Jurkat, Clone E6-1 (cell line): ENCODE measurements at regions not wholly inside any gene's neighbourhood (a gene's known extent, or its start where the extent isn't known, plus 50 kb on each side); places are given as distances from the start of the nearest gene placed in this dataset.

ENCODE experiments used
- DNase-seq: peaks from one replicate; pipeline ENCODE4 v3.0.0-alpha.2; 2011; ENCODE audit warnings: low read depth, low spot score
- H3K4me3 ChIP-seq: 2 replicates; pipeline ENCODE4 v1.5.1; 2011; ENCODE audit warnings: mild to moderate bottlenecking, low read length, control low read depth, moderate library complexity

DNA sequence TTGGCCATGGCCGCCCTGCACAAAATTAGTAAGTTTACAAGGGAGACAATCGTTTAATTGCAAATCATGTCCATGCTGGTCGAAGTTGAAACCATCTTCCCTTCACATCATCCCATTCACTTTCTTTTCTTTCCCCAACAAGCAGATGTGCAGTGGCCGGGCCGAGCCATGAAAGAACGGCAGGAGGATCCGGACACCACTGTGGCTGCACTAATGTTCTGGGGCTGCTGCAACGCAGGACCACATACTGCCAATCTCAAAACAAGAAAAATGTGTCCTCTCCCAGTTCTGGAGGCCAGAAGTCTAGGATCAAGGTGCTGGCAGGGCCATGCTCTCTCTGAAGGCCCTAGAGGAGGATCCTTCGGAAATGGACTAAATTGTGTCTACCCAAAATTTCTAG, 227.4 kb upstream of the MYT1L start:
- no peak for DNase-seq
- no peak overlapping the region for H3K4me3 ChIP-seq

DNA sequence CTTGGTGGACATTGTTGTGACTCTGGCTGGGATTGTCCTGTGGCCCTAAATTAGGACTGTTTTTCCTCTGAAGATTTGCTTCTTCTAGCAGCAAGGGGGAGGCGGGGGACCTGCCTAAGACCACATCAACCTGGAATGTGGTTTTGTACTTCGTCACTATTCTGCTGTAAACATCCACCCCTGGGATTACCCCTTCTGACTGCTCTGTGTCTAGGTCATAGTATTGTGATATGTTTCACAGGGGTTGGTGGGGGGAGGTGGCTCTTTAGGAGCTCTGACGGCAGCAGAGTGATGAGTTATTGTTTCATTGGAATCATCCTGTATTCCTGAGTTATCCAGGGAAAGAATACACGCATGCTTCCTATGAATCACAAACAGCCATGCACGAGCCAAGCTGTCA, 226.4 kb upstream of the MYT1L start:
- H3K4me3 ChIP-seq: no peak overlapping the region
- DNase-seq: no peak

DNA sequence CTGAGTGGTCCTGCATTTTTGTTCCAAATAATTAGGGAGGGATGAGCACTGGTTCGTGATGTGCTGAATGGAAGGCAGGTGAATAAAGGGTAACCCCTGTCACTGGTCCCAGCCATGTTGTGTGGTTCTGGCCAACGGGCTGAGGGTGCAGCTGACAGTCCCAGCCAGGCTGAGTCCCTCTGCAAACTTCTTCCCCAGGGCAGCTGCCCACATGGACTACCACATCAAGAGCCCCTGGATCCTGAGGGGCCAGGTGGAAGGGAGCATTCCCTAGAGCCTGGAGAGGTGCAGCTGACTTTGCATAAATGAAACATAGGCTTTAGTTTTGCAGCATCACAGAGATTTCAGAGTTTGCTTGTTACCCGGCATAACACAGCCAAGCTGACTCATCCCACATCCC, 219.8 kb upstream of the MYT1L start:
- H3K4me3 ChIP-seq: no peak overlapping the region
- DNase-seq: no peak

DNA sequence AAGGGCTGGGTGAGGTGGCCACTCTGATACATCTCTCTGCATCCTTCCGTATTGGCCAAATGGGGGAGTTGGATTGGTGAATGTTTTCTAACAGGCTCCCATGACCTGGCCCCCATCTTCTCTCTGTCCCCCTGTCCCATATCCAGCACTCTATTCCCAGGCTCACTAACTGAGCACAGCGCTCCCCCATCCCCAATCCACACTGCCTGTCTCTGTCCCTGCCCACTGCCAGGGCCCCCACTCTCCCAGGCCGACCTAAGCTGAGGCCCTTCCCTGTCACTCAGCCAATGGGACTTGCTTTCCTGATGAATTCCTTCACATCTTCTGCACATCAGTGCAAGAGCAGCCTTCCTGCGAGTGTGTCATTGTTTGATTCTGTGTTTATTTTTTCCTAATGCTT, 216.8 kb upstream of the MYT1L start:
- no peak overlapping the region for H3K4me3 ChIP-seq
- no peak for DNase-seq

DNA sequence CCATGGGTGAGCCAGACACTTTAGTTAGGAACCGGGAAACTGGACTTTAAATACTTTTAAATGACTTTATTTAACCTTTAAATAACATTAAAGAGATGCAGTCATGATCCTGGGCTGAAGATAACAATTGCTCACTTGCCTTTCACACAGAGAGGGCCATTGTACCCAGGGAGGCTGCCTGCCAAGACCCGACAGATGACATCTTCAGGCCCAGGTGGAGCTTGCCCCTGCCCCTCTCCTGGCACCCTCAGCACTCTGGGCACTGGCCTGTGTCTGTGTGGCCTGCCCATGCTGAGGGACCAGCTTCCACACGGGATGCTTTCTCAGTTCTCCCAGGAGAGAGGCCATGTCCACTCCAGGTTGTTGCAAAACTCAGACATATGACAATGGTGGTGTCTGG, 216.4 kb upstream of the MYT1L start:
- H3K4me3 ChIP-seq: no peak overlapping the region
- no peak for DNase-seq

DNA sequence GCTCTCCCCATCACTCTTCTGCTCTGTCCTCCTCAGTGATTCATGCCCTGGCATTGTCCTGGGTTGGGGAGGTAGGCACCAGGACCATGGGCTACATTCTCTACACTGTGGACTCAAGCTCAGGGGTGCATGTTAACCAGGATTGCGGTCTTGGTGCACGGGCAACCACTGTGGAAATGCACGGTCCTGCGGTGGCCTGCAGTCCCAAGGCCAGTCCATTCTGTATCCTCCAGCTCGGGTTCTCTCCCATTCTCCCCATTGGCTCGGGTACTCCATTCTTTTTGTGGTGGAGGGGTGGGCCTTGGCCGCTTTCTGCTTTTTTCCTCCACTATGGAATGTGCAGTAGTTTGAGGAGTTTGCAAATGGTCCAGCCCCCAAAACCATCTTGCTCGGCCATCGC, 215.0 kb upstream of the MYT1L start:
- H3K4me3 ChIP-seq: no peak overlapping the region
- DNase-seq: no peak

DNA sequence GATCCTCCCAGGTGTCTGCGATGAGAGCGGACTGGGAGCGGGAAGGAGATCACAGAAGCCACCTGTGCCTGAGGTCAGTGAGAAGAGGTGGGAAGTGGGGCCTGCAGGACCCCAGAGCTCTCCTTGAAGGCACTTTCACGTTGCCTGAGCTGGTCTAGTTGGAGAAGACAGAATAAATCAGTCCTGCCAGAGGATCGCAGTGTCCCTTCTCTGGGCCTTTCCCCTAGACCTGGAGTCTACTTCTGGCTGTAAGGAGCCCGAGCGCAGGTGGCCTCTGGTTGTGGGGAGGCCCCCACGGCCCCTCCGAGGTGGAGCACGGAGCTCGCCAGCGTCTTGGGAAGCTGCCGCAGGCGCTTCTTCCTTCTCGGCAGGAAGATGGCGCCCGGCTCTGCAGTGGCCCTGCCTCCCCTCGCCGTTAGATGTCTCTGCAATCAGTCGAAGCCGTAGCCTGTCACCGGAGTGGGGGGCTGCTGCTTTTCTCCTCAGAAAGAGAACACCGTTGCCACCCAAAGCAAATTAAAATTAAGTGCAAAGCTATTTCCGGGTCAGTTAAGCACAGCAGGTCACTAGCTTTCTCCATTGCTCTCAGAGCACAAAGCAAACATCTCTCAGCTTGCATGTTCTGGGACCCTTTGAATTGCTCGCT, 212.0 kb upstream of the MYT1L start:
- no peak overlapping the region for H3K4me3 ChIP-seq
- no peak for DNase-seq

DNA sequence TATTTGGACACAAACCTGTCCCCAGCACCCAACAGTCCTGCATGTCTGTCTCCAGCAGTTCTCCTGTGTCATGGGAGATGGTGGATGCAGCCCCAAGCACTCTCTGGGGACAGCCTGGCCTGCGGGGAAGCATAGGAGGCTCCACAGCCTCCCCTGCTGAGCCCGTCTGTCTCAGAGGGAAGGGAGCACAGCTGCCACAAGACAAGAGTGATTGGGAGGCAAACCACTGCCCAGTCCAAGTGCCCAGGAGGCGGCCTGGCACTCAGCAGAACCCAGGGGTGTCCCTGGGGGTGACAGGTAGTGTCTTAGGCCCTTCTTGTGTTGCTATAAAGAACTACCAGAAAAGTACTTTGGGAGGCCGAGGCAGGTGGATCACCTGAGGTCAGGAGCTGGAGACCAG, 211.2 kb upstream of the MYT1L start:
- H3K4me3 ChIP-seq: no peak overlapping the region

DNA sequence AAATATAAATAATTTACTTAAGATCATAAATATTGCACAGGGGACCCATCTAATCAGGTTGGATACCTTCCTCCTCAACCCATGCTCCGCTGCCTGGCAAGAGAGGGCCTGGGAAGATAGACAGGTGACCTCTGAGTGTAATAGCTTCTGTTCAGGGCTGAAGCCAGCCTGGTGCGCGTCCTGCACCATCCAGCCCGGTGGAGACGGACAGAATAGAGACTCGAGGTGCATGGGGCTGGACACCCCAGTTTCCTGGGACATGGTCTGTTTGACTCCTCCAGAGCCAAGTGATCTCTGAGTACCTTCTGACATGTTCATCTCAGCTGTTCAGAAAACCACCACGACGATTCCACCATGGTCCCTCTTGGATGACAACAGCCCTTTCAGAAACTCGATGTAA, 209.3 kb upstream of the MYT1L start:
- H3K4me3 ChIP-seq: no peak overlapping the region
- DNase-seq: no peak

More for the DNA sequence above, 211.2 kb upstream of the MYT1L start:
- DNase-seq: no peak

DNA sequence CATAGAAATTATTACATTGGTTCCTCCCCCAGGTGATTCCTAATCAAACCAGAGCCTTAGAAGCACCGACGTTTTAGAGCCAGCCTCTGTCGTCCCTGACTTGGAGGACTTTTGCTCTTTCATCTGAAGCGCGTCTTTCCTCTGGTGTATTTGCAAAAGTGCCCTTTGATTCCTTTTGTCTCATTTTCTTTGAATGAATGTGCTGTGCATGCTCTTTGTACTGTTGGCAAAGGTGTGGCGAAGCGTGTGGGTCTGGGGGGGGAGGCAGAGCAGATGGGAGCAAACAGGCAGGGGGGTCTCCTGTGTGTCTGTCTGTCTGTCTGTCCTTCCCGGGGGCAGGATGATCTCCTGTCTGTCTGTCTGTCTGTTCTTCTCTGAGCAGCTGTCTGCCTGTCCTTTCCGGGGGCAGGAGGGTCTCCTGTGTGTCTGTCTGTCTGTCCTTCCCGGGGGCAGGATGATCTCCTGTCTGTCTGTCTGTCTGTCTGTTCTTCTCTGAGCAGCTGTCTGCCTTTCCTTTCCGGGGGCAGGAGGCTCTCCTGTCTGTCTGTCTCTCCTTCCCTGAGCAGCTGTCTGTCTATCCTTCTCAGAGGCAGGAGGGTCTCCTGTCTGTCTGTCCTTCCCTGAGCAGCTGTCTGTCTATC, 205.5 kb upstream of the MYT1L start:
- no peak for DNase-seq
- H3K4me3 ChIP-seq: no peak overlapping the region

DNA sequence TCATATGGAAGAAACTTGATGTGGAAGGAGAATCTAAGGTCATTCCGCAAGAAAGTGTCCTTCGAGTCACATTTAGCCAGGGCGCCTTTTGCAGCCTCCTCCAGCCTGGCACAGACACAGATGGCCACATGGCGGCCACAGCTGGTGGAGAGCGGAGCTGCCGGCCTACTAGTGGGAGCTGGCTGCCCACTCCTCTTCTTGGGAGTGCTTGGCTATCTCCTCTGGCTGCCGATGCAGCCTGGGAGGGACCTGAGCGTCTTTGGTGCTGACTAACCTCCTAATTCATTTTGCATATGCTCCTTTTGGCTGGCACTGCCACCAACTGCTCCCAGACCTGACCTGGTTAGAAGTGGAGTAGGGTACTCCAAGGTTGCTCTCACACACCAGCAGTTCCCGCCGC, 199.3 kb upstream of the MYT1L start:
- H3K4me3 ChIP-seq: no peak overlapping the region
- DNase-seq: no peak

DNA sequence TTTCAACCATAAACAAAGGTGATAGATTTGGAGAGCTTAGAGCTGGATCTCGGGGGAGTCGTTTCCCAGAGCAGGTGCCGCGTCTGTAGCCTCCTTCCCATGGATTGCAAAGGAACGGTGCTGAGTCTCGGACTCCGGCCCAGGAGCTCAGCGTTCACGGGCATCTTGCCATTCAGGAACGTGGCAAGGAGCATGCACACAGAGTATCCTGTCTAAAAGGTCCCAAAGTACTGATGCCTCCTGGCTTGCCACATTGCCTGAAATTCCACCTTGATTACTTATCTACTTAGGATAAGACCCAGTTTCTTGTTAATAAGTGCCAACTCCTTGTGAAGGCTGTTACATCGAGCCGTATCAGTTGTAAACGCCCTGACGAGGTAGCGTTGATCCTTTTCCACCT, 197.8 kb upstream of the MYT1L start:
- DNase-seq: no peak
- H3K4me3 ChIP-seq: no peak overlapping the region

DNA sequence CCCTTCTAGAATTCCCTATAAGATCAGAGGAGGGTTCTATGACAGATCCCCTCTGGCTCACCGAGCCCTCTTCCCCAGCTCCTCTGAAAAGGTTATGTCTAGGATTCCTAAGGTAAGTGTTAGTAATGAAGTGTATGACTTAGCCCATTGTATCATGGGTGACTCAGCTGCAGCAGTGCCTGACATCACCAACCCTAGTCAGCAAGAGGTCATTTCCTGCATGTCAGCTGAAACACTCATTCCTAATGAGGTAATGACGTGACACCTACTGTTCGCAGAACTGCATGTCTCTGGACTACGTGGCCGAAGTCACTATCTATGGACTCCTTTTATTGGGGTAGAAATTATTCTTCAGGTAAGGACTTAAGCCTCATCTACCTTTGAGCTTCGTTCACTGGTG, 196.1 kb upstream of the MYT1L start:
- no peak for DNase-seq
- no peak overlapping the region for H3K4me3 ChIP-seq

DNA sequence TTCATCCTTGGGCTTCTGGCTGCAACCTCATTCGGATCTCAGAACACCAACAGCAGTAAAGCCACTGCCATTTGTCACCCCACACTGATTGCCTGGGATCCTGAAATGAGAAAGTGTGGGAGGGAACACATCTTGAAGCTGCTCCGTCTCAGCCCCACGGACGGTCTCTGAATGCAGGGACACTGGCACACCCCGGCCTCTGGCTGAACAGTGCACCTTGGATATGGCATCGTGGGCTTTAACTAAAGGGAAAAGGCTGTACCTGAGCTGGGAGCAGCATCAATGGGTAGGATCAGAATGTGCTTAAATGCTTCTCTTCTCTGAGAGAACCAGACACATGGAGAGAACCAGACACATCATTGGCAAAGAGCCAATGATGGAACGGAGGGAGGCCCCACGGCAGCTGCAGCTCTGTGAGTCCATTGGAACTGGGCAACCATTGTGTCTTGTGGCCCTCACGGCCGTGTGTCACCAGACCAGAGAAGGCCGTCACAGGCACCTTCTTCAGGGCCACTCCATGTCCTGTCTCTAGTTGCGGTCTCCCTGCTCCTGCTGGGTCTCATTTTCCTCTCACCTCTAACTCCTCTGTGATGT, 193.4 kb upstream of the MYT1L start:
- DNase-seq: no peak
- no peak overlapping the region for H3K4me3 ChIP-seq

DNA sequence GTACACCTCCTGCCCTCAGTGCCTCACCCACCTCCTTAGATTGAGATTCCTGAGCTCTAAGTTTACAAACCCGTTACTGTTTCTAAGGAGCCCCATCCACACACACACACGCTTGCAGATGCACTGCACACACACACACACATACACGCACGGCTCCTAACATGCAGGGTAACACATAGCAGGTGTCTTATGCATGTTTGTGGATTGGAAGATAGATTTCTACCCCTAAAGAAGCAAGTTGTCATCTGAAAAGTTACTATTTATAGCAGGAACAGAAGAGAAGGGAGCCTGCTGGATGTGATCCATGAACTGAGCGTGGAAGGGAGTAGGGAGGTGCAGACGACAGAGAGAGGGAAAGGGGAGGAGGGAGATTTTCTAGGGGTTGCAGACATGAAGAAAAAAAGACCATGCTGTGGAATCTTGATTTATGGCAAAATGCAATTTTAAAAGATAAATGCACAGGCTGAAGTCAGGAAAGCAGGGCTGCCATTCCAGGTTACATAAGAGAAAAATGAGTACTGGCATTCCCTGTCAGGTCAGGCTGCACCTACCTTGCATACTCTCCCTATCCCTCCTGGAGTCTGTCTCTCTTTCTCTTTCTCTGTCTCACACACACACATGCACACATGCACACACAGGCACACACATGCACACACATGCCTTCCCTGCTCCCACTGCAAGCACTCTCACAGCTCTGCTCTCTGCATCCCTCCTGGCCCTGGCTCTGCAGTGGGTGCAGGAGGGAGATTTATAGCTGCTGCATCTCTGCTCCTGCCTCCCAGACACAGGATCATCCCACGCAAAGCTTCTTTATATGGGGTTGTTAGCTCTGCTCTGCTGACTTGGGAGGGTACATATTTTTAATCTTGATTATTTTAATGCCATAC, 192.6 kb upstream of the MYT1L start:
- no peak overlapping the region for H3K4me3 ChIP-seq
- DNase-seq: no peak

DNA sequence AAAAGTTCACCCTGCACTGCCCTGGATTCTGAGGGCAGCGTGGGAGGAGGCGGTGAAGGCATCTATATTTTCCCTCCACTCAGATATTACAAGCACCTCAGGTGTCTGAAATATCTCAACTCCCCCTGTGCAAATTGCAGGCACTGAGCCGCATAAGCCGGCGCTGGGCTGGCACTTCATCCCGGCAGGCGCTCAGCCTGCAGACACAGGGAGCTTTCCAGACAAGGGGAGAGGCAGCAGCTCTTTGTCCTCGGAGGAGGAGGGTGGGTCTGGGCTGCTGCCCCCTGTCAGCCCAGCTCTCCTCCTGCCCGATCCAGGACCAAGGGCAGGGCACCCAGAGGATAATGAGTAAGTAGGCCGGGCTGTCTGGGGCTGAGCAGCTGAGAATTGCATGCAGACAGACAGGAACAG, 189.3 kb upstream of the MYT1L start:
- no peak for DNase-seq
- H3K4me3 ChIP-seq: no peak overlapping the region

DNA sequence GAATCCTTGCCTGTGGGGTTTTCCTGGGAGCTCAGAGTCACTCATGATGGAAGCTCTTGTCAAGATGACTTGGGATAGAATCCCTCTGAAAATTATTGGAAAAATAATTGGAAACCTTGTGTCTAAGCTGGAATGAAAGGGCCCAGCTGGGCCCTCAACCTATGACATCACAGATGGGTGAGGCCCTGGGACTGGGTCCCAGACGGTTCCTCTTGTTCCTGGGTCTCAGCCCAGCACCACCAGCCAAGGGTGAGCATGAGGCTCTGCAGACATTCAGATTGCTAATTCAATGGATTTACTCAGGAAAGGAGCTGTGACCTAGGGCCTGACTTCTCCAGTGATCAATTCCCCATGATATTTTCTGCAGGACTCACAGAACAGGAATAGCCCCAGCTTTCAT, 188.3 kb upstream of the MYT1L start:
- H3K4me3 ChIP-seq: no peak overlapping the region
- DNase-seq: no peak

DNA sequence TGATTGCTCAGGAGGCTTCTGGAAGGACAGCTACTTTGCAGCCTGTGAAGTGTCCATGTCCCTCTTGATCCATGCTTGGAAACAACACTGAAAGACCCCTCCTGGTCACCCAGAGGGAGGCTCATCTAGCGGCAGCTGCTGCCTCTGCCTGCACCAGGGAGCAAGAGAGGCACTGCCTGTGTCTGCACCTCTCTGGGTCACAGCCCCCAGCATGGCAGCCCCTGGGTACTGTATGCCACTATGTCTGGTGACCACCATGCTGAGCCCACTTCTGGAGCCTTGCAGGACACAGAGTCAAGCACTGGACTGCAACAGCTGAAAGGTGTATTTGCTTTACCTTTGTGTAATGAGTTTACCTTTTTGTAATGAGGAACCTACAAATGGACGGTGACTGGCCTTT, 186.3 kb upstream of the MYT1L start:
- no peak overlapping the region for H3K4me3 ChIP-seq
- DNase-seq: no peak

DNA sequence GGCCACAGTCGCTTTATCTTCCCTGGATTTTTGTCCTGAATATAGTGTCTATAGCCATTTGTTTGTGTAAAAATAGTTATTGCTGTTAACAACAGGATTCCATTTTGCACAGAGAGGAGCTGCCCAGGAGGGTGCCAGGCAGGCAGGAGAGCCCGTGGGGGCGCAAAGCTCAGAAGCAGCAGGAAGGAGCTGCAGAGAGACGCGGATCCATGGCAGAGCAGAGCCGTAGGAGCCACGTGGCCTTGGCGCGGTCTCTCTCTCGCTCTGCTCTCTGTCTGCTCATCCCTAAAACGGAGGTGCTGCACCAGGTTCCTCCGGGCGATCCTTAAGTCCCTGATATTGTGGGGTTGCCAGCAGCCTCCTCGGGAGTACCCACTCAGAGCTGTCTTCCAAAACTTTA, 185.3 kb upstream of the MYT1L start:
- DNase-seq: no peak
- no peak overlapping the region for H3K4me3 ChIP-seq

DNA sequence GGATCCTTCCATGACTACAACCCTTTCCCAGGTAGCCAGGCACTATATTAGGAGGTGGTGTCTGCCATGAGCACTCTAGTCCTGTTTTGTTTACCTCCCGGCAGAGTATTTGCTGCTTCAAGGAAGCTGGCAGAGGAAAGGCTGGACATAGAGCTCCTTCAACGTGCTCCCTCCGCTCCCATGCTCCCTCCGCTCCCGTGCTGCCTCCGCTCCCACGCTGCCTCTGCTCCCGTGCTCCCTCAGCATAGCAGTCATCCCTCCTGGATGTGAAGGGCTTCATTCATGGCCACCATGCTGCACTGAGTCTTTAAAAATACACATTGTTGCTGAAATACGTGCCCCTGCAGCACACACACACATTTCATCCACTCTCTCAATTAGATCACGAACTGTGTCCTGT, 181.9 kb upstream of the MYT1L start:
- DNase-seq: no peak
- no peak overlapping the region for H3K4me3 ChIP-seq
